HepG2 (cell line): ENCODE measurements at regions not wholly inside any gene's neighbourhood (a gene's known extent, or its start where the extent isn't known, plus 50 kb on each side); places are given as distances from the start of the nearest gene placed in this dataset.

Experiments
- ATAC-seq: fragments of 200-7000 bp; cut with Tn5 transposase; 3 replicates; pipeline ENCODE4 v1.9.1; 2020; ENCODE audit warnings: mild to moderate bottlenecking, moderate library complexity
- BruUV-seq: library from RNA; stranded (reverse); fragments of 400-500 nt; replicated peaks from 2 replicates; lab custom pipeline; 2021; lab: Mats Ljungman, UMichigan
- CTCF ChIA-PET: fragments of 300-600 bp; formaldehyde crosslinking; extraction: SDS; loops from one replicate; lab custom pipeline; 2021; ENCODE audit warnings: low total read pairs, inconsistent platforms, low intra/inter-chr PET ratio; lab: Yijun Ruan, JAX
- POLR2A ChIA-PET: fragments of 350-600 bp; sonication (Branson Sonifier 250); formaldehyde crosslinking; loops from one replicate; lab custom pipeline; 2020; ENCODE audit warnings: antibody characterized with exemption, inconsistent platforms; lab: Yijun Ruan, JAX
- DNase-seq: peaks from one replicate; pipeline ENCODE4 v3.0.0-alpha.2; 2015; ENCODE audit warnings: low spot score
- FAIRE-seq: peaks from 3 replicates; lab custom pipeline; 2011; peaks lifted over from hg19 to GRCh38; lab: Jason Lieb, UNC
- H2AFZ ChIP-seq: one replicate; pipeline ENCODE4 v1.6.1; 2011; ENCODE audit warnings: low read length, inconsistent platforms
- H3K27ac ChIP-seq: fragments of 300-600 bp; 3 replicates; pipeline ENCODE4 v1.8.0; 2011; ENCODE audit warnings: mixed run types, mild to moderate bottlenecking, mixed read lengths, low read length, inconsistent platforms; ENCODE audit not compliant: insufficient read depth; ENCODE audit errors: extremely low read length
- H3K27me3 ChIP-seq, 2 experiments: fragments of 200-600 bp in 1 of 2; 2 replicates in 1 of 2; 3 replicates in 1 of 2; pipeline versions ENCODE4 v1.6.0 to v1.8.0; 2011; ENCODE audit warnings: low read length in 2 of 2, mild to moderate bottlenecking in 2 of 2, moderate library complexity in 2 of 2, inconsistent platforms in 1 of 2; ENCODE audit not compliant: insufficient read depth in 2 of 2, control insufficient read depth in 1 of 2
- H3K36me3 ChIP-seq, 2 experiments: fragments of 200-600 bp in 1 of 2; replicated peaks in 1 of 2; 2 replicates in 1 of 2; 3 replicates in 1 of 2; pipeline versions ENCODE4 v1.5.1 to v1.8.0; 2011; ENCODE audit warnings: low read length in 2 of 2, inconsistent platforms in 1 of 2; ENCODE audit not compliant: insufficient read depth in 2 of 2, control insufficient read depth in 1 of 2
- H3K4me1 ChIP-seq: 2 replicates; pipeline ENCODE4 v1.5.1; 2012; ENCODE audit warnings: low read length, inconsistent platforms; ENCODE audit not compliant: insufficient read depth
- H3K4me2 ChIP-seq: 2 replicates; pipeline ENCODE4 v1.6.0; 2011; ENCODE audit warnings: low read depth, low read length, inconsistent platforms
- H3K4me3 ChIP-seq, 3 experiments: fragments of 200-600 bp in 1 of 3; sonication (generic), shearing (Covaris generic) in 1 of 3; replicated peaks in 1 of 3; 2 replicates each; pipeline ENCODE4 v1.5.1; 2011 to 2016; ENCODE audit warnings: low read length in 3 of 3, inconsistent platforms in 2 of 3, low read depth in 2 of 3, mild to moderate bottlenecking in 2 of 3, control low read depth in 1 of 3, mixed read lengths in 1 of 3; ENCODE audit not compliant: insufficient read depth in 1 of 3
- H3K79me2 ChIP-seq: one replicate; pipeline ENCODE4 v1.6.1; 2011; ENCODE audit warnings: low read length, inconsistent platforms; ENCODE audit not compliant: insufficient read depth
- H3K9ac ChIP-seq: 2 replicates; pipeline ENCODE4 v1.6.0; 2011; ENCODE audit warnings: mild to moderate bottlenecking, low read depth, low read length, inconsistent platforms; ENCODE audit not compliant: insufficient read depth
- H3K9me3 ChIP-seq: 2 replicates; pipeline ENCODE4 v1.5.1; 2012; ENCODE audit warnings: mild to moderate bottlenecking, low read length
- H4K20me1 ChIP-seq: 2 replicates; pipeline ENCODE4 v1.6.0; 2011; ENCODE audit warnings: inconsistent platforms, mild to moderate bottlenecking, low read length, moderate library complexity; ENCODE audit not compliant: insufficient read depth
- ELF4 ChIP-seq: sonication (generic); formaldehyde crosslinking; IDR thresholded peaks from 2 replicates; pipeline ENCODE4 v1.5.0; 2020; ENCODE audit warnings: missing genetic modification reagents, mild to moderate bottlenecking, moderate library complexity, borderline replicate concordance
- FOXO1 ChIP-seq: sonication (generic); formaldehyde crosslinking; IDR thresholded peaks from 2 replicates; pipeline ENCODE4 v1.4.0; 2020; ENCODE audit warnings: missing genetic modification reagents
- FOXP1 ChIP-seq, 2 experiments: fragments of 450-650 bp in 1 of 2; IDR thresholded peaks; 2 replicates each; pipeline ENCODE4 v1.6.1; 2017 to 2018; ENCODE audit warnings: antibody characterized with exemption in 1 of 2
- HNF4G ChIP-seq, 2 experiments: sonication (generic) in 1 of 2; formaldehyde crosslinking in 1 of 2; IDR thresholded peaks; 2 replicates each; pipeline versions ENCODE4 v1.4.0 to v1.6.1; 2011 to 2020; ENCODE audit warnings: borderline replicate concordance in 2 of 2, low read depth in 2 of 2, mild to moderate bottlenecking in 2 of 2, low read length in 1 of 2, missing genetic modification reagents in 1 of 2, moderate library complexity in 1 of 2
- RBM39 ChIP-seq: fragments of 200-400 bp; formaldehyde crosslinking; IDR thresholded peaks from one replicate; pipeline ENCODE4 v1.6.1; 2018; ENCODE audit warnings: antibody characterized with exemption, mild to moderate bottlenecking, low read depth, low read length; ENCODE audit not compliant: poor library complexity, severe bottlenecking
- SOX5 ChIP-seq: IDR thresholded peaks from 2 replicates; pipeline ENCODE4 v1.6.1; 2016; ENCODE audit warnings: borderline replicate concordance
- TCF7 ChIP-seq: sonication (generic); IDR thresholded peaks from 2 replicates; pipeline ENCODE4 v1.6.1; 2016; ENCODE audit warnings: antibody characterized with exemption, low read depth
- ZFP1 ChIP-seq: IDR thresholded peaks from 2 replicates; pipeline ENCODE4 v1.6.1; 2016
- ZNF124 ChIP-seq: sonication (generic); formaldehyde crosslinking; IDR thresholded peaks from 2 replicates; pipeline ENCODE4 v1.4.0; 2020; ENCODE audit warnings: missing genetic modification reagents
- ZNF512B ChIP-seq: sonication (generic); formaldehyde crosslinking; IDR thresholded peaks from 2 replicates; pipeline ENCODE4 v1.5.1; 2020; ENCODE audit warnings: missing genetic modification reagents, mild to moderate bottlenecking, borderline replicate concordance
- ZNF543 ChIP-seq: sonication (generic); formaldehyde crosslinking; IDR thresholded peaks from 2 replicates; pipeline ENCODE4 v1.4.0; 2020; ENCODE audit warnings: mild to moderate bottlenecking, missing genetic modification reagents
- ZNF772 ChIP-seq: sonication (generic); formaldehyde crosslinking; IDR thresholded peaks from 2 replicates; pipeline ENCODE4 v1.5.0; 2020; ENCODE audit warnings: mild to moderate bottlenecking, missing genetic modification reagents
- in situ Hi-C: cut with HindIII; loops from 2 replicates; pipeline ENCODE4 v1.10.0; 2017; ENCODE audit warnings: low pct_unique_long_range_greater_than_20kb; ENCODE audit not compliant: extremely low pct_ligation_motif_present
- intact Hi-C: fragments of 100-400 bp; cut with micrococcal nuclease; formaldehyde crosslinking; loops from one replicate; pipeline ENCODE4 v1.10.0; 2022; ENCODE audit not compliant: unreplicated experiment
- TF ChIP-seq, protein P1 (sequence below): sonication (generic); formaldehyde crosslinking; IDR thresholded peaks from 2 replicates; pipeline ENCODE4; 2020; ENCODE audit warnings: missing genetic modification reagents, mild to moderate bottlenecking, borderline replicate concordance
- TF ChIP-seq, protein P2 (sequence below): sonication (generic); formaldehyde crosslinking; IDR thresholded peaks from 2 replicates; pipeline ENCODE4 v1.5.1; 2020; ENCODE audit warnings: missing genetic modification reagents, mild to moderate bottlenecking, borderline replicate concordance

DNA sequence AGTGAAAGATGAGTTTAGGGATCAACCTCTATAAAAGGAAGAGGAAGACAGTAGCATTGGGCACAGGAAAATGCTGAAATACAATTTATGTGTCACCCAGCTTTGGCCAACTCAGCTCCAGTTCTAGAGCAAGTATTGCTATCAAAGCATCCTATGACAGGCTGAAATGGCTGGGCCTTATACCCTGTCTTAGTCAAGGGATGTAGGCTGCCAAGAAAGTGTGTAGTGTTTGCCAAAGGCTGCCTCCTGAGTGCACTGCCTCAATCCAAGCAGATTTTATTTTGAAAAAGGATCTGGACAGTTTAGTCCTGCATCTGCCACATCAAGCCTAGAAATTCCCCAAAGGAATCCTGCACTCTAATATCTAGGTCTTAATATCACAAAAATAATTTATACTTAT, 359.9 kb upstream of the ZC3H15 start:
- no peak for FAIRE-seq
- CTCF ChIA-PET, result no interaction called here

More for the DNA sequence above, 359.9 kb upstream of the ZC3H15 start:
- no peak for DNase-seq
- POLR2A ChIA-PET, result no interaction called here
- in situ Hi-C loops (no loop called here), intact Hi-C loops (no loop called here)
- Histone ChIP-seq H3K9me3 (no peaks in the 10 kb centered on the region), H3K4me2 (no peak overlapping the region), H4K20me1 (no peaks in the 10 kb centered on the region), H3K27me3 (no peaks in the 10 kb centered on the region), H3K36me3 (no peaks in the 10 kb centered on the region), H2AFZ (no peak overlapping the region), H3K9ac (no peak overlapping the region), H3K4me3 (no peak overlapping the region), H3K4me1 (peaks cover 28% of the 10 kb centered on the region), H3K79me2 (no peaks in the 10 kb centered on the region), H3K27ac (no peak overlapping the region)
- TF ChIP-seq SOX5 (CRISPR knock-in tag), result no peak
- TF ChIP-seq, protein P1, sequence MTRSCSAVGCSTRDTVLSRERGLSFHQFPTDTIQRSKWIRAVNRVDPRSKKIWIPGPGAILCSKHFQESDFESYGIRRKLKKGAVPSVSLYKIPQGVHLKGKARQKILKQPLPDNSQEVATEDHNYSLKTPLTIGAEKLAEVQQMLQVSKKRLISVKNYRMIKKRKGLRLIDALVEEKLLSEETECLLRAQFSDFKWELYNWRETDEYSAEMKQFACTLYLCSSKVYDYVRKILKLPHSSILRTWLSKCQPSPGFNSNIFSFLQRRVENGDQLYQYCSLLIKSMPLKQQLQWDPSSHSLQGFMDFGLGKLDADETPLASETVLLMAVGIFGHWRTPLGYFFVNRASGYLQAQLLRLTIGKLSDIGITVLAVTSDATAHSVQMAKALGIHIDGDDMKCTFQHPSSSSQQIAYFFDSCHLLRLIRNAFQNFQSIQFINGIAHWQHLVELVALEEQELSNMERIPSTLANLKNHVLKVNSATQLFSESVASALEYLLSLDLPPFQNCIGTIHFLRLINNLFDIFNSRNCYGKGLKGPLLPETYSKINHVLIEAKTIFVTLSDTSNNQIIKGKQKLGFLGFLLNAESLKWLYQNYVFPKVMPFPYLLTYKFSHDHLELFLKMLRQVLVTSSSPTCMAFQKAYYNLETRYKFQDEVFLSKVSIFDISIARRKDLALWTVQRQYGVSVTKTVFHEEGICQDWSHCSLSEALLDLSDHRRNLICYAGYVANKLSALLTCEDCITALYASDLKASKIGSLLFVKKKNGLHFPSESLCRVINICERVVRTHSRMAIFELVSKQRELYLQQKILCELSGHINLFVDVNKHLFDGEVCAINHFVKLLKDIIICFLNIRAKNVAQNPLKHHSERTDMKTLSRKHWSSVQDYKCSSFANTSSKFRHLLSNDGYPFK (CRISPR knock-in tag), result no peak
- no peak for TF ChIP-seq ZNF124 (CRISPR knock-in tag)
- TF ChIP-seq, protein P2, sequence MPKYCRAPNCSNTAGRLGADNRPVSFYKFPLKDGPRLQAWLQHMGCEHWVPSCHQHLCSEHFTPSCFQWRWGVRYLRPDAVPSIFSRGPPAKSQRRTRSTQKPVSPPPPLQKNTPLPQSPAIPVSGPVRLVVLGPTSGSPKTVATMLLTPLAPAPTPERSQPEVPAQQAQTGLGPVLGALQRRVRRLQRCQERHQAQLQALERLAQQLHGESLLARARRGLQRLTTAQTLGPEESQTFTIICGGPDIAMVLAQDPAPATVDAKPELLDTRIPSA (CRISPR knock-in tag), result no peak
- TF ChIP-seq ELF4 (CRISPR knock-in tag), result no peak
- no peak for TF ChIP-seq FOXO1 (CRISPR knock-in tag)
- TF ChIP-seq TCF7, result no peak
- no peak for TF ChIP-seq FOXP1 (IDR thresholded peaks at IDR 0.05)
- TF ChIP-seq FOXP1 (CRISPR knock-in tag; IDR thresholded peaks at IDR 0.05), result no peak
- TF ChIP-seq RBM39, result no peak
- TF ChIP-seq ZNF543, result no peak
- TF ChIP-seq HNF4G (IDR thresholded peaks at IDR 0.05; ENCODE audit: borderline replicate concordance, low read depth, low read length), result no peak
- no peak for TF ChIP-seq HNF4G (CRISPR knock-in tag; IDR thresholded peaks at IDR 0.05; ENCODE audit: borderline replicate concordance, low read depth)
- no peak for TF ChIP-seq ZNF512B (CRISPR knock-in tag)
- no peak for TF ChIP-seq ZNF772 (CRISPR knock-in tag)
- TF ChIP-seq ZFP1 (CRISPR knock-in tag), result no peak
- no TSS peak for BruUV-seq
- ATAC-seq, result no peak
